SK-MEL-5 (cell line): ENCODE measurements at regions not wholly inside any gene's neighbourhood (a gene's known extent, or its start where the extent isn't known, plus 50 kb on each side); places are given as distances from the start of the nearest gene placed in this dataset.

Experiments used
- DNase-seq: peaks from one replicate; pipeline ENCODE4 v3.0.0-alpha.2; 2016; ENCODE audit warnings: low read depth, low spot score
- in situ Hi-C: cut with HindIII; loops from 2 replicates; pipeline ENCODE4 v1.10.0; 2016; ENCODE audit warnings: low sequenced_read_pairs, high pct_unique_total_duplicates, low pct_unique_long_range_greater_than_20kb

DNA sequence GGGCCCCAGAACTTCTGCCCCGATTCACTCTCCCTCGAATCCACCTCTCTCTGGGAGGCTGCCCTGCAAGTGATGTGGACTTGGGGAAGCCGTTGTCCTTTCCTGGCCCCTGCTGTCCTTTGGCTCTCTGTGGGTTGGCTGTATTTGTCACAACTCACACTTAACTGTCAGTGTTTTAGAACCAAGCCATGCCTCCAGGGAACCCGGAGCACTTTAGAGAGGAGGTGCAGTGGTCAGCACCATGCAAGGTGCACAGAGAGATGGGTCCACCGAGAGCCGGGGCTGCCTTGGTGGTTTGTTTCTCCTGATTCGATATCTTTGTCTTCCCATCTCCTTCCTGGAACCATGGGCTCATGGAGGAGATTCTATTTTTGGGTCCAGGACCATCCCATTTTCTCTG is 129.5 kb upstream of the RTL1 start:
- in situ Hi-C loops, result no loop called here
- DNase-seq, result no peak

- in situ Hi-C loops, result no loop called here
- no peak for DNase-seq
Measured at GRCh38 chr14:101033446-101034165, 130.1 kb upstream of the RTL1 start.

DNA sequence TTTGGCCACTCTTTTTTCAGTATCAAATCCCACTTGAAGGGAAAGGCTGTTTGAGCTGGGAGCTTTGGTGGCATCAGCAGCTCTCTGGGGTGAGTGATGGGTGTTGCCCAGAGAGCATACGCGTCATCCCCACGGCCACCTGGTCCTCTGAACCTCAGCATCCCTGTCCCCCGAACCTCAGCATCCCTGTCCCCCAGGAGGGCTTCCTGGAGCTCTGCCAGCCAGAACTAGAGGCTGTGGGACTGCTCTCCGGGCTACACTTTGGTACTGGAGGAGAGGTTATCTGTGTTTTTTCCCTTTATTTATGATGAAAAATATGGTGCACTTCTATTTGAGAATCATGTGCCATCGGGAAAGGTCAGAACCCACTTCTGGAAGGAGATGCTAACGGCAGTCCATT is 131.5 kb upstream of the RTL1 start:
- in situ Hi-C loops, result no loop called here
- DNase-seq, result no peak

DNA sequence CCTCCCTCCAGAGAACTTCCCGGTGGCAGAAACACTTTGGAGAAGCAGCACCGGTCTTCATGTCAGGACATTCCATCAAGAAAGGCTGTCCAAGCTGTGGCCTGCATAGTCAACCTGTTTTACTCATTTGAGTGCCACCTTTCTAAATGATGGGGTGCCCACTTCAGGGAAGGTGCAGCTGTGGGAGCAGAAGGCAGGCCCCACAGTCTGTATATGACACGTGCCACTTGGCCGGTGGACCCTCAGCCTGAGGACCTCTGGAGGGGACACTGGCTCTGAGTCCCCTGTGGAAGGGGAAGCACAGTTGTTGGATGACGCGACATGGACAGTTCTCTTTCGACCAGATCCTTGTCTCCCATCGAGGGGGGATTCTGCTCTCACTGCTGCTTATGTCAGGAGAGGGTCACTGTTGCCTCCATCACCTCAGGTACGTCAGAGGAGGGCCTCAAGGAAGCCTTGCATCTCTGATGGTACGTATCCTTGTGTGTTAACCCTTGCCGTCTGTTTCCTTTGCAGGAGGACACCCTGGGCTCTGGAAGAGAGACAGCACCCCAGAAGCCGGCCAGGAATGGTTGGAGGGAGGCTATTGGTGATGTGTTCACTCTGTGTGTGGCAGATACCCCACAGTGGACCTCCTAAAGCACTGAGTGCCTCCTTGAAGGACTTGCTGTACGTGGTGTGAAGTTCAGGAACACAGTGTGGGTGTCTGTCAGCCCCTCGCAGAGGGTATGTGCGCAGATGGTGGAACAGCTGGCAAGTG is 132.1 kb upstream of the RTL1 start:
- in situ Hi-C loops, result no loop called here
- DNase-seq, result no peak

DNA sequence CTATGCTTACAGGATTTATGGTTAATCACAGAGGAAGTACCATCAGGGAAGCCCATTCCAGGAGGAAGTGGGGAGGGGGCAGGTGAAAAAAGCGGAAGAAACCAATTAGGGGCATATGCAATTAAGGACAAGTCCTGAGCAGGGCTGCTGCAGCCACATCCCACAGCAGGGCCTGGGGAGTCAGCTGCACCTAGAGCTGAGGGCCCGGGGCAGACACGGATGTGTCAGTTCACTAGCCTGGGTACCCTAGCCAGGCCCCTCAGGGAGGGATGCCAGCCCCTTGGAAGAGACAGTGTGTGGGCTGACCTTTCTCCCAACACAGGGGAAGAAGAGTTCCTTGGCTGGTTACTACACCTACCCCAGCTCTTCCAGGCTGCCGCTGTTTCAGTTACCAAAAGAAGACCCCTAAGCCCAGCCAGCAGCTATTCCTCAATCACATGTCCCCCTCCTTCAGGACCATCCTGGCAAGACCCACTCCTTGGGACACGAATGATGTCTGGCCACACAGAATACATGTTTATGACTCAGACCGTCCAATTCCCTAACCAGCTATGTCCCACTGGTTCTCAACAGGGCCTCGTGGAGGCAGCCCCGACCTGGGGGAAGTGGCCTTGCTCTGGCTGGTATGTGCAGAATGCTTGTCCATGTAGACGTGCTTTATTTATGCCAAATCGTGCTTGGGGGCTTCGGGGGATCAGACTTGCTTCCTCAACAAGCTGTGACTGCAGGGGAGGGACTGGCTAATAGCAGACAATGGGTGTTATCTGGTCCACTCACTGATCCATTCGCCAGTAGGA is 133.7 kb upstream of the RTL1 start:
- no peak for DNase-seq
- in situ Hi-C loops, result no loop called here

GRCh38 chr14:101039031-101039754 is 135.7 kb upstream of the RTL1 start:
- DNase-seq, result no peak
- in situ Hi-C loops, result no loop called here

GRCh38 chr14:101039755-101040138 is 136.2 kb upstream of the RTL1 start:
- DNase-seq, result no peak
- in situ Hi-C loops, result no loop called here

DNA sequence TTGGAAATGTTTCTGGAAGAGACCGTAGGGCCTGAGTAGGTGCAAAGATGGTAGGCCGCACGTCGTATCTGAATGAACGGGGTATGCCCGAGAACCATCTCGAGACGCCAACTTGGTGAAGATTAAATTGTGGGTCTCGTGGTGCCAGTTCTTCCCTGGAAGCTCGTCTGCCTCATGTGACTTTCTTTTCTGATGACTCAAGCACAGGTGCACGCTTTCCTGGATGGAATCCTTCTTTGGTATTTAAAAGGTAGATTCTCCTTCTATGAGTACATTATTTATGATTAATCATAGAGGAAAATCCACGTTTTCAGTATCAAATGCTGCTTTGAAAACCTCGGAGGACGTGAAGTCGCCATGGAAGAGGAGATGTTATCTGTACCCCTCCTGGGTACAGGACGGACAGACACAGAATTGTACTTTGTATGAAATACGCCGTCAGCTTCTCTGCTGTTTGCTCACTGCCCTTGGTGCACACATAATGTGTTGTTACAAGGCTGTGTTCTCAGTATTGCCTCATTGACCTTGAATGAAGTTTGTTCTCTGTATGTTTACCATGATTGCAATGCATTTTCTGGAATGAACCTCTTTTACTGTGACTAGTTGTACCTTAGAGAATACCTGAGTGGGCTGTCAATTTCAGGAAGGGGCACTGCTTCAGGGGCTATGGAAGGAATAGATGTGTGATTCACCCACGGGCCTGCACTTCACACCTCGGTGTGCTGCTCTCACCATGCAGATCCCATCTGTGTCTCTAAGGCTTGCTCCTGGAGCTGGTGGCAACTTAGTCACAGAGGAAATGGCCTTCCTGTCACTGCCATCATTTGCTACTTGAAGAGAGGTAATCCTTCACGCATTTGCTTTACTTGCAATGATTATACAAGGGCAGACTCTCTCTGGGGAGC is 137.3 kb upstream of the RTL1 start:
- in situ Hi-C loops, result no loop called here
- DNase-seq, result no peak

GRCh38 chr14:101043891-101044290 is 140.4 kb upstream of the RTL1 start:
- DNase-seq, result no peak
- in situ Hi-C loops, result no loop called here

DNA sequence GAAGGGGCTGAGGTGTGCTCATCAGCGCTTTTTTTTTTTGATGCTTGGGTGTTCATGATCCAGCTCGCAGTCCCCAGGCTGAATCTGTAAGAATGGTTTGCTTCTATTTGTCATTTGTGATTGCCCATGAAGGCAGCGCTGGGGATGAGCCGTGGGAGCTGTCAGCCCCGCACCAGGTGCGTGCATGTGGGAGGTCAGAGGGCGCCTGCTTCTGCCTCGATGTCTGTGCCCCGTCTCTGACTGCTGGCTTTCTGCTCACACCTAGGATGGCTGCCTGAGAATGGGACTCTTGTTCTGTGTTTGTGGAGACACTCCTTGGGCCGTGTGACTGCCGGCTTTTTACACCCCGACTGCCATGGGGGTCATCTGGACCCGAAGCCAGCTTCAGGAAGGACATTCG is 141.2 kb upstream of the RTL1 start:
- in situ Hi-C loops, result no loop called here
- no peak for DNase-seq

DNA sequence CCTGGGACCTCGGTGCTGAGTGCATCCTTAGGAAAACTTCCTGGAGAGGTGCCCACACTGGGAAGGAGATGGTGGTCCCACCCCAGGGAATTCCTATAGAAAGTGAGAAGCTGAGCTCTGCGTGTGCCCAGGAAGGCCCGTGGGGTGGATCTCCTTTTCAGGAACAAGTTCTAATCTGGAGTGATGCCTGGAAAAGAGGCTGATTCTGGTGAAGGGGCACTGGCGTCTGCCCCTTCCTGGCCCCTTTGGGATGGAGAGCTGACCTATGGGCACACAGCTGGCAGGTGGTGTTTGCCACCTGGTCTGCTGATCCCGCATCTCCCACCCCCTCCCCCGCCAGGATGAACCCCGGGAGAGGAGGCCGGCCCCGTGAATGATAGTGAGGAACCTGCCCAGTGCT is 142.0 kb upstream of the RTL1 start:
- no peak for DNase-seq
- in situ Hi-C loops, result no loop called here

GRCh38 chr14:101046071-101046470 is 142.5 kb upstream of the RTL1 start:
- in situ Hi-C loops, result no loop called here
- no peak for DNase-seq

GRCh38 chr14:101047326-101047725 is 143.8 kb upstream of the RTL1 start:
- in situ Hi-C loops, result no loop called here
- no peak for DNase-seq

- DNase-seq, result no peak
- in situ Hi-C loops, result no loop called here
Measured at GRCh38 chr14:101048766-101049165, 145.2 kb upstream of the RTL1 start.

- in situ Hi-C loops, result no loop called here
- no peak for DNase-seq
Measured at GRCh38 chr14:101049511-101049910, 146.0 kb upstream of the RTL1 start.

GRCh38 chr14:101049942-101050341 is 146.4 kb upstream of the RTL1 start:
- in situ Hi-C loops, result no loop called here
- DNase-seq, result no peak

GRCh38 chr14:101050901-101051490 is 147.5 kb upstream of the RTL1 start:
- in situ Hi-C loops, result no loop called here

More at GRCh38 chr14:101050901-101051490, 147.5 kb upstream of the RTL1 start:
- DNase-seq, result no peak
